Prostate gland (tissue), 2 donors: ENCODE measurements at regions not wholly inside any gene's neighbourhood (a gene's known extent, or its start where the extent isn't known, plus 50 kb on each side); places are given as distances from the start of the nearest gene placed in this dataset.

Source experiments
- CTCF ChIP-seq, 4 experiments: fragments of 200-600 bp in 2 of 4; fragments of 450-650 bp in 2 of 4; sonication (generic) in 2 of 4; IDR thresholded peaks; 1 replicate in 3 of 4; 2 replicates in 1 of 4; pipeline ENCODE4 v1.5.1; 2016 to 2019; ENCODE audit warnings: antibody characterized with exemption in 4 of 4, mild to moderate bottlenecking in 2 of 4, moderate library complexity in 2 of 4
- POLR2AphosphoS5 ChIP-seq: sonication (generic); formaldehyde crosslinking; IDR thresholded peaks from one replicate; pipeline ENCODE4 v1.6.1; 2017; ENCODE audit warnings: antibody characterized with exemption

DNA sequence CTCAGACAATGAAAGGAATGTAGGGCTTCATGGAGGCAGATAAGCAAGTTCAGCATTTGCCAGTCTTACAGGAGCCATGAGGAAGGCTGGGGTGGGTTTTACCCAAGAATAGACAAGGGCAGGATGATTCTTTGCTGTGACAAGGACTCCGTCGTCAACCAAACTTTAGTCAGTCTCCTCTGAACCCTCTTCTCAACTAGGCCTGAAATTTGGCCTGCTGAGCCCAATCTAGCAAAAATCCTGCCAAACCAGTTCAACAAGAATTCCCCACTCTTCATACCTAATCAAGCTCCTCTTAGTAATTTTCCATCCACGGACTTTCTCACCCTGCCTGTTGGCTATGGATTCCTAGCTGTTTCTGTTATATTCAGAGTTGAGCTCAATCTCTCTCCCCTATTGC lies 280.5 kb downstream of the TBL1XR1 start:
- TF ChIP-seq CTCF (IDR thresholded peaks at IDR 0.05) (no peak), POLR2AphosphoS5 (no peak)
